K562 (cell line): ENCODE measurements at regions not wholly inside any gene's neighbourhood (a gene's known extent, or its start where the extent isn't known, plus 50 kb on each side); places are given as distances from the start of the nearest gene placed in this dataset.

Source experiments
- ARID3A ChIP-seq: IDR thresholded peaks from 2 replicates; pipeline ENCODE4 v1.6.1; 2012; ENCODE audit warnings: low read depth, low read length, improper control_type of control experiment, borderline replicate concordance
- CHD7 ChIP-seq: fragments of 200-600 bp; sonication (generic); IDR thresholded peaks from one replicate; pipeline ENCODE4 v1.6.1; 2012; ENCODE audit warnings: mild to moderate bottlenecking, low read depth, low read length, inconsistent platforms
- MBD2 ChIP-seq: sonication (generic); IDR thresholded peaks from 2 replicates; pipeline ENCODE4 v1.6.1; 2016; ENCODE audit warnings: low read depth, borderline replicate concordance
- PCBP2 ChIP-seq: fragments of 200-400 bp; formaldehyde crosslinking; IDR thresholded peaks from 2 replicates; pipeline ENCODE4 v1.6.1; 2018; ENCODE audit warnings: low read length, low read depth, mild to moderate bottlenecking, moderate library complexity; ENCODE audit not compliant: poor library complexity, severe bottlenecking
- ZNF431 ChIP-seq: sonication (generic); formaldehyde crosslinking; IDR thresholded peaks from 2 replicates; pipeline ENCODE4 v1.8.0; 2022; ENCODE audit warnings: mild to moderate bottlenecking, missing genetic modification reagents

- TF ChIP-seq CHD7 = no peak
- TF ChIP-seq MBD2 = 0 out of 2 replicates have a peak, but pooled peaks have one; percentile 51
- TF ChIP-seq ARID3A = no peak
- TF ChIP-seq PCBP2 = no peak
- TF ChIP-seq ZNF431 = no peak
- TF ChIP-seq, all 486 proteins: peak for 29
Measured at GRCh38 chr17:64773836-64774761, 112.0 kb upstream of the SMURF2 start (continued).
